ENCODE measurements at regions not wholly inside any gene's neighbourhood (a gene's known extent, or its start where the extent isn't known, plus 50 kb on each side); places are given as distances from the start of the nearest gene placed in this dataset.
"Not testable (repeated sequence)": the region's sequence is repeated elsewhere in the genome, so short reads cannot be mapped to it uniquely, and the experiment has no call there.

DNA sequence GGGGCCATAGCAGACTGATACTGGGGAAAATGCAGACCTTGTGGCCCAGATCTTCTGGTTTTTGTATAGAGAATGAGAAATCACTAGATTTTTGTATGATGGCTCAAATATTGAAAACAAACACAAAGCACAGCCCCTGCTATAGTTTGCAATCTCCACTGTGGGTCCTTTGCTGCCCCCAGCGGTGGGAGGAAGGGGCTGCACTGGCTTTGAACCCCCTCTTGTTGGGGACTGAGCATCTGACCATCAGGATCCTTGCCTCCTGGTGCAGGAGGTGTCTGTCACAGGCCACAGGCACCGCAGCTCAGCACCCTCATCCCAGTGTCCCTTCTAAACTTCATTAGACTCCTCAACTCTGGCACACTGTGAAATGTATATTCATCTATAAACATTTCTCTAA, 252.3 kb downstream of the BCL2L11 start:
- not testable (repeated sequence) for DNase-seq

GRCh38 chr2:111373989-111374388, 253.3 kb downstream of the BCL2L11 start:
- not testable (repeated sequence) for DNase-seq

- DNase-seq, result not testable (repeated sequence)
Measured at GRCh38 chr2:111374734-111375133, 254.0 kb downstream of the BCL2L11 start.

- DNase-seq, result not testable (repeated sequence)
Measured at GRCh38 chr2:111375320-111375883, 254.7 kb downstream of the BCL2L11 start.

- DNase-seq, result not testable (repeated sequence)
Measured at GRCh38 chr2:111376272-111376970, 255.7 kb downstream of the BCL2L11 start.

DNA sequence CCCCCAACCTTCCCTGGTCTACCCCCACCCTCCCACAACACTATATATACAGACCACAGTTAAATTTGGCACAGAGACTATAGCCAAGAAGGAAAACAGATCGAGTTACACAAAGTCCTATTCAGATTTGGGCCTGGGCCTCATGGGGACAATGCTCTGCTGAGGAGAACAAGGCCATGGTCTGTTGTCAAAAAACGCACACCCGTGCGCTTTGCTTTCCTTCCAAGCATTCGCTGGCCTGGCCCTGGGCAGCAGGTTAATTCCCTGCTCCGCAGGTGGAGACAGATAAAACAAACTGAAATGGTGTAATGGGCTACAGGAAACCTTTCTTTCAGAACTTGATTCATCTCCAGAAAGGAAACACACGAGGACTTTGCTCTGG, 256.2 kb downstream of the BCL2L11 start:
- not testable (repeated sequence) for DNase-seq

- DNase-seq, result not testable (repeated sequence)
Measured at GRCh38 chr2:111377386-111377959, 256.8 kb downstream of the BCL2L11 start.

DNA sequence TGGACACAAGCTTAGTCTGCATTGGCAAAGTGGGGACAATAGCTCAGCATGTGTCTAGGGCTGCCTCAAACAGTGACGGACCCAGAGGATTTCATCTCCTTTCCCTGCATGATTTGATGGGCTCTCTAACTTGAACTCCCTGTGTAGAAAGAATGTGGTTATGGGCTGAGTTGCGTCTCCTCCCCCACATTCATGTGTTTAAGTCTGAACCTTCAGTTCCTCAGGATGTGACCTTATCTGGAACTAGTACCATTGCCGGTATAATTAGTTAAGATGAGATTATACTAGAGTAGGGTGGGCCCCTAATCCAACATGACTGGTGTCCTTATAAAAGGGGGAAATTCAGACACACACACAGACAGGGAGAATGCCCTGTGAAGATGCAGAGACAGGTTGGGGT, 257.6 kb downstream of the BCL2L11 start:
- DNase-seq, result not testable (repeated sequence)

GRCh38 chr2:111380733-111381439, 260.2 kb downstream of the BCL2L11 start:
- not testable (repeated sequence) for DNase-seq

DNA sequence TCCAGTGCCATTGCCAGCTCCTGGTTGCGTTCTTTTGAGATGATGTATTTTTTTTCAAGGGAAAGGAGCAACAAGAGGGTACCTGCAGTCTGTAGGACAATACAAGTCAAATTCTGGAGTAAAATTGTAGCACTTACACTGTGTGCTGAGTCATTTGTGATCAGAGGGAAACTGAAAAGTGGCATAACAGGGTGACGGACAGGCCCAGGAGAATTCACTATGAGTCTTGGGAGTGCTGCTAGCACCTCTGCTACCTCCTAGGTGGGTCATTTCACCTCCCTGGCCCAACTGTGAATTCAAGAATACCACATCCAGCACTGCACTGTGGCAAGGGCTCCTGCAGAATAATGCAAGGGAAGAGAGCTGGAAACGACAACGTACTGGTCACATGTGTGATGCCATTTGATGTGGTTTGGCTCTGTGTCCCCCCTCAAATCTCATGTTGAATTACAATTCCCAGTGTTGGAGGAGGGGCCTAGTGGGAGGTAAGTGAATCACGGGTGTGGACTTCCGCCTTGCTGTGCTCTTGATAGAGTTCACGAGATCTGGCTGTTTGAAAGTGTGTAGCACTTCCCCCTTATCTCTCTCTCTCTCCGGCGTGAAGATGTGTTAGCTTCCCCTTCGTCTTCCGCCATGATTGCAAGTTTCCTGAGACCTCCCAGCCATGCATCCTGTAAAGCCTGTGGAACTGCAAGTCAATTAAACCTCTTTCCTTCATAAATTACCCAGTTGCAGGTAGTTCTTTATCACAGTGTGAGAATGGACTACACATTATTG, 261.0 kb downstream of the BCL2L11 start:
- not testable (repeated sequence) for DNase-seq

DNA sequence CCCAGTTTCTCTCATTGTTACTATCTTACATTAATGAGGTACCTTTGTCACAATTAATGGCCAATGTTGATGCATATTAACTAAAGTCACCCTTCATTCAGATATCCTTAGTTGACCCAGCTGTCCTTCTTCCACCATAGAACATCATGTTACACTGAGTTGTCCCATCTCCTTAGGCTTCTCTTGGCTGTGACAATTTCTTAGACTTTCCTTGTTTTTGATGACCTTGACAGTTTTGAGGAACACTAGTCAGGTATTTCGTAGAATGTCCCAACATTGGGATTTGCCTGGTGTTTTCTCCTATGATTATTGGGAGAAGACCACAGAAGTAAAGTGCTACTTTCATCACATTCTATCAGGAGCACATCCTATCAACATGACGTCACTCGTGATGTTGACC, 261.8 kb downstream of the BCL2L11 start:
- not testable (repeated sequence) for DNase-seq

- DNase-seq, result not testable (repeated sequence)
Measured at GRCh38 chr2:111383311-111383710, 262.6 kb downstream of the BCL2L11 start.

DNA sequence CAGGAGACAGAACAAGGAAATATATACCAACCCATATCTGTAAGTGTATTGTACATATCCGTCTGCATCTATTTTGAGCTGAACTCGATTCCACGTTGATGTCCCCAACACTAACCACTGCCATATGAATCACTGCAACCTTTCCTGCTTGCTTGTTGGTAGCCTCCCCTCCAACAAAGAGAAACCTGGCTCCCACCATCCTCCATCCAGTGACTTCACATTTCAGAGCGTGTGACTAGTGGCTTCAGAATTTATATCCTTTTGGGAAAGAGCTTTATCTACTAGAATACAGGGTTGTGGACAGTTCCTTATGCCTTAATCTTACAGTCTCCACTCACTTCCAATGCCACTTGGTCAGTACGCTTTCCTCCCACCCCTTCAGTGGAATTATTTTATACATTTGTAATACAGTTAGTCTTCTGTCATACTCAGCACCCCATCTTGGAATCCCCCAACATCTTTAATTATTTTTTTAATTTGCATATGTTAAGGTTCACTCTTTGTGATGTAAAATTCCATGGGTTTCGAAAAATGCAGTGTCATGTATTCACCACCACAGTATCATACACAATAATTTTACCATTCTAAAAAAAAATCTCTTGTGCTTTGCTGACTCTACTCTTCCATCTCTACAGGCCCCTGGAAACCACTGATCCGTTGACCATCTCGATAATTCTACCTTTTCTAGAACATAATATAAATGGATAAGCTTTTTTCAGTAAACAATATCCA, 264.7 kb downstream of the BCL2L11 start:
- not testable (repeated sequence) for DNase-seq

- DNase-seq, result not testable (repeated sequence)
Measured at GRCh38 chr2:111390605-111391004, 269.9 kb downstream of the BCL2L11 start.

DNA sequence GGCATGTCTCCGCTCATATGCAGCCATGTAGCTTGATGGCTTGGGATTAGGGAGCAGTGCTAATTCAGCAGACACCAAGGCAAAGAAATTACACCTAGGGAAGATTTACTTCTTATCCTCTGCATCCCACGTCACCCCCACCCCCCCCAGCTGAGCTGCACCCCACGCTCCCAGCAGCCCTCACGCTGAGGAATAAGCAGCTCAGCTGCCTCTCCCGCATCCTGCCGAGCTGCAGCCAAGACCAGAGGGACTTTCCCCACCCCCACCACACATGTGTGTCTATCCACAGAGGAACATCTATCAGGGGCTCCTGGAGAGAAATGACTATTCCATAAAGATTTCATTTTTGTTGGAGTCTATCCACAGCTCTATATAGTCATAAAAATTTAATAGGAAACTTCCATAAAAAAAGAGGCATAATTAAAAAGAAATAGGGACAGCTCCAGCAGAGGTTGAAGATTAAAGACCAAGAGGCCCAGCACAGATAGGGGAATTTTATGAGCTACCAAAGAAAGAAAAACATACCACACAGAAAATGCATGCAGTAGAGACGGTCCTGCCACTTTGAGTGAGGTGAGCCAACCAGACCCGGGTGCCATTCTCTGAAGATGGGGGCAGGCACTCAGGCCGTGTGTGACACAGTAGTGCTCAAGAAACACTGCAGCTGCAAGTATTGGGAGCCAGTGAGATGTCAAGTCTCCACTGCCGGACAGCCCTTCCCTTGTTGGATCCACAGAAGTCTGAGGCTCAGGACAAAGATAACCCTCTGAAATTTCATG, 274.8 kb downstream of the BCL2L11 start:
- not testable (repeated sequence) for DNase-seq

- not testable (repeated sequence) for DNase-seq
Measured at GRCh38 chr2:111400598-111401253, 280.0 kb downstream of the BCL2L11 start.

GRCh38 chr2:111401270-111402140, 280.8 kb downstream of the BCL2L11 start:
- not testable (repeated sequence) for DNase-seq

DNA sequence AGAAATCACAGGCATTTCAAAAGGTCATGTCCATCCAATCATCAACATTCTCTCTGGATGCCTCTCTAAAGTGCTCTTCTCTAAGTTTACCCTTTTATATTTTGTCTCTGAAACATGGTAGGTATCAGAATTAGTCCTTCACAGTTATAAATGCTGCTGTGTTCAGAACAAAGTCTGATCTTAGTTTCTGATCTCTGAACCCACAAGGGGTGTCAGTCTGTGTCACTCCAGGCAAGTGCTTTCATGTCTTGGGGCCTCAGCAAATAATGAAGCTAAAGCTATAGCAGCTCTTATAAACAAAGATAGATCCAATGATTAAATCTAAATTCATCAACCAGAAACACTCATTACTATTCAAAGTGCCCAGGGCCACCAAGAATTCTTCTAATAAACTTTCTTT, 281.7 kb downstream of the BCL2L11 start:
- DNase-seq, result not testable (repeated sequence)

GRCh38 chr2:111403287-111403686, 282.6 kb downstream of the BCL2L11 start:
- DNase-seq, result not testable (repeated sequence)

DNA sequence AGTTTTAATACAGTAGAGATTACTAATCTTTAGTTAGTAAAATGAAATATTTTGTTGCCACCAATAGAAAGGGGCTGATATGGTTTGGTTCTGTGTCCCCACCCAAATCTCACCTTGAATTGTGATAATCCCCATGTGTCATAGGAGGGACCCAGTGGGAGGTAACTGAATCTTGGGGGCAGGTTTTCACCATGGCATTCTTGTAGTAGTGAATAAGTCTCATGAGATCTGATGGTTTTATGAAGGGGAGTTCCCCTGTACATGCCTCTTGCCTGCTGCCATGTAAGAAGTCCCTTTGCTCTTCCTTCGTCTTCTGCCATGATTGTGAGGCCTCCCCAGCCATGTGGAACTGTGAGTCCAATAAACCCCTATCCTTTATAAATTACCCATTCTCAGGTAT, 285.9 kb downstream of the BCL2L11 start:
- not testable (repeated sequence) for DNase-seq

Data from NCI-H748 treated with DMSO at 0.1 percent for 48 hours (cell line).